ENCODE measurements at regions not wholly inside any gene's neighbourhood (a gene's known extent, or its start where the extent isn't known, plus 50 kb on each side); places are given as distances from the start of the nearest gene placed in this dataset.

GRCh38 chr6:97563529-97563928, 280.5 kb upstream of the MMS22L start:
- TF ChIP-seq CTCF (IDR thresholded peaks at IDR 0.05; ENCODE audit: insufficient read depth, missing control alignments), result no peak
- no peak for DNase-seq (ENCODE audit: insufficient read length, low spot score)

GRCh38 chr6:97572943-97573342, 289.9 kb upstream of the MMS22L start:
- DNase-seq (ENCODE audit: insufficient read length, low spot score) (no peak), FAIRE-seq (no peak)
- TF ChIP-seq CTCF (IDR thresholded peaks at IDR 0.05; ENCODE audit: insufficient read depth, missing control alignments), result no peak

More at GRCh38 chr6:97563529-97563928, 280.5 kb upstream of the MMS22L start:
- no peak for FAIRE-seq

GRCh38 chr6:97586344-97586743, 303.3 kb upstream of the MMS22L start:
- peak; percentile 62 for TF ChIP-seq CTCF (IDR thresholded peaks at IDR 0.05; ENCODE audit: insufficient read depth, missing control alignments)
- FAIRE-seq (no peak), DNase-seq (ENCODE audit: insufficient read length, low spot score) (no peak)

- DNase-seq (ENCODE audit: insufficient read length, low spot score) (no peak), FAIRE-seq (no peak)
- no peak for TF ChIP-seq CTCF (IDR thresholded peaks at IDR 0.05; ENCODE audit: insufficient read depth, missing control alignments)
These were observed 308.9 kb upstream of the MMS22L start for GRCh38 chr6:97591955-97592354.

- no peak for TF ChIP-seq CTCF (IDR thresholded peaks at IDR 0.05; ENCODE audit: insufficient read depth, missing control alignments)
- DNase-seq (ENCODE audit: insufficient read length, low spot score) (no peak), FAIRE-seq (no peak)
These were observed 311.8 kb upstream of the MMS22L start for GRCh38 chr6:97594844-97595243.

- TF ChIP-seq CTCF (IDR thresholded peaks at IDR 0.05; ENCODE audit: insufficient read depth, missing control alignments), result no peak
- FAIRE-seq (no peak), DNase-seq (ENCODE audit: insufficient read length, low spot score) (no peak)
These were observed 338.1 kb upstream of the MMS22L start for GRCh38 chr6:97621111-97621510.

GRCh38 chr6:97626671-97627441, 343.8 kb upstream of the MMS22L start:
- FAIRE-seq (peak; percentile 61), DNase-seq (ENCODE audit: insufficient read length, low spot score) (no peak)
- TF ChIP-seq CTCF (IDR thresholded peaks at IDR 0.05; ENCODE audit: insufficient read depth, missing control alignments), result no peak
